IMR-90 (cell line): ENCODE measurements at regions not wholly inside any gene's neighbourhood (a gene's known extent, or its start where the extent isn't known, plus 50 kb on each side); places are given as distances from the start of the nearest gene placed in this dataset.

Experiments used
- BHLHE40 ChIP-seq: fragments of 150-350 bp; IDR thresholded peaks from 2 replicates; pipeline ENCODE4 v1.6.1; 2016; ENCODE audit warnings: mild to moderate bottlenecking, low read depth, low read length
- FOS ChIP-seq: fragments of 150-350 bp; IDR thresholded peaks from 2 replicates; pipeline ENCODE4 v1.6.1; 2016; ENCODE audit warnings: low read depth, low read length
- MAZ ChIP-seq: IDR thresholded peaks from 2 replicates; pipeline ENCODE4 v1.6.1; 2012; ENCODE audit warnings: low read depth, mild to moderate bottlenecking, low read length, improper control_type of control experiment, moderate library complexity, borderline replicate concordance
- POLR2A ChIP-seq: IDR thresholded peaks from 2 replicates; pipeline ENCODE4 v1.6.1; 2012; ENCODE audit warnings: mild to moderate bottlenecking, low read depth, low read length
- TF ChIP-seq, protein P1 (sequence below): conservative IDR thresholded peaks from 2 replicates; pipeline ENCODE4 v1.5.1; 2012; ENCODE audit warnings: mild to moderate bottlenecking, low read depth, low read length, improper control_type of control experiment
- TF ChIP-seq, protein P2 (sequence below): fragments of 150-350 bp; IDR thresholded peaks from 2 replicates; pipeline ENCODE4 v1.6.1; 2017; ENCODE audit warnings: mild to moderate bottlenecking, antibody characterized with exemption, low read length, low read depth

DNA sequence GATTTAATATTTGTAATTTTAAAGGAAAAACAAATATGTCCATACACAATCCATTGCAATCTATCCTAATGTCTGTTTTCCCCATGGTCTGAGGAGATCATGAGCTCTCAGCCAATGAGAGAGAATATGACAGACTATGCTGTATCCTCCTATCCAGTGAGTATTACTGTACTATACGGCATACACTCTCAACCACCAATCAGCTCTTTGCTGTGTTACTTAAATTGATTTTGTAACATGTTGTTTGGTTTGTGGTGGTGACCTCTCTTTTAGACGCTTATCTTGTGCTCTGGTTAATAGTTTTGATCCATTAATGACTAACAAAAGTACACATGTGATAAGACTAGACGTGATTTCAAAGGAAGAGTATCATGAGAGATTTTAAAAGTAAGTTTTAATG lies 231.5 kb upstream of the FOXN3 start:
- TF ChIP-seq, protein P1, sequence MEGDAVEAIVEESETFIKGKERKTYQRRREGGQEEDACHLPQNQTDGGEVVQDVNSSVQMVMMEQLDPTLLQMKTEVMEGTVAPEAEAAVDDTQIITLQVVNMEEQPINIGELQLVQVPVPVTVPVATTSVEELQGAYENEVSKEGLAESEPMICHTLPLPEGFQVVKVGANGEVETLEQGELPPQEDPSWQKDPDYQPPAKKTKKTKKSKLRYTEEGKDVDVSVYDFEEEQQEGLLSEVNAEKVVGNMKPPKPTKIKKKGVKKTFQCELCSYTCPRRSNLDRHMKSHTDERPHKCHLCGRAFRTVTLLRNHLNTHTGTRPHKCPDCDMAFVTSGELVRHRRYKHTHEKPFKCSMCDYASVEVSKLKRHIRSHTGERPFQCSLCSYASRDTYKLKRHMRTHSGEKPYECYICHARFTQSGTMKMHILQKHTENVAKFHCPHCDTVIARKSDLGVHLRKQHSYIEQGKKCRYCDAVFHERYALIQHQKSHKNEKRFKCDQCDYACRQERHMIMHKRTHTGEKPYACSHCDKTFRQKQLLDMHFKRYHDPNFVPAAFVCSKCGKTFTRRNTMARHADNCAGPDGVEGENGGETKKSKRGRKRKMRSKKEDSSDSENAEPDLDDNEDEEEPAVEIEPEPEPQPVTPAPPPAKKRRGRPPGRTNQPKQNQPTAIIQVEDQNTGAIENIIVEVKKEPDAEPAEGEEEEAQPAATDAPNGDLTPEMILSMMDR, result no peak
- no peak for TF ChIP-seq MAZ
- no peak for TF ChIP-seq FOS
- TF ChIP-seq, protein P2, sequence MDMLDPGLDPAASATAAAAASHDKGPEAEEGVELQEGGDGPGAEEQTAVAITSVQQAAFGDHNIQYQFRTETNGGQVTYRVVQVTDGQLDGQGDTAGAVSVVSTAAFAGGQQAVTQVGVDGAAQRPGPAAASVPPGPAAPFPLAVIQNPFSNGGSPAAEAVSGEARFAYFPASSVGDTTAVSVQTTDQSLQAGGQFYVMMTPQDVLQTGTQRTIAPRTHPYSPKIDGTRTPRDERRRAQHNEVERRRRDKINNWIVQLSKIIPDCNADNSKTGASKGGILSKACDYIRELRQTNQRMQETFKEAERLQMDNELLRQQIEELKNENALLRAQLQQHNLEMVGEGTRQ, result no peak
- no peak for TF ChIP-seq POLR2A
- TF ChIP-seq BHLHE40, result no peak
